Testis (tissue), 2 donors: ENCODE measurements at regions not wholly inside any gene's neighbourhood (a gene's known extent, or its start where the extent isn't known, plus 50 kb on each side); places are given as distances from the start of the nearest gene placed in this dataset.
"Not testable (repeated sequence)": the region's sequence is repeated elsewhere in the genome, so short reads cannot be mapped to it uniquely, and the experiment has no call there.

Source experiments
- CTCF ChIP-seq, 3 experiments: fragments of 450-650 bp in 2 of 3; fragments of 200-600 bp in 1 of 3; sonication (generic) in 1 of 3; IDR thresholded peaks; one replicate each; pipeline ENCODE4 v1.5.1; 2016 to 2019; ENCODE audit warnings: antibody characterized with exemption in 3 of 3, mild to moderate bottlenecking in 2 of 3, moderate library complexity in 1 of 3
- POLR2A ChIP-seq: fragments of 450-650 bp; IDR thresholded peaks from one replicate; pipeline ENCODE4 v1.6.1; 2017; ENCODE audit warnings: antibody characterized with exemption, mild to moderate bottlenecking, moderate library complexity

- not testable (repeated sequence) for TF ChIP-seq CTCF (IDR thresholded peaks at IDR 0.05); POLR2A
These were observed 948.6 kb upstream of the TPTE start for GRCh38 chr21:9572782-9573181.
